GM12878 (cell line): ENCODE measurements at regions not wholly inside any gene's neighbourhood (a gene's known extent, or its start where the extent isn't known, plus 50 kb on each side); places are given as distances from the start of the nearest gene placed in this dataset.

Experiments used
- ATF2 ChIP-seq: IDR thresholded peaks from 2 replicates; pipeline ENCODE4 v1.6.1; 2012; ENCODE audit warnings: low read length, inconsistent platforms
- CTCF ChIP-seq, 3 experiments: IDR thresholded peaks in 2 of 3; conservative IDR thresholded peaks in 1 of 3; 2 replicates each; pipeline ENCODE4 v1.5.1; 2011; ENCODE audit warnings: low read depth in 3 of 3, low read length in 3 of 3, mild to moderate bottlenecking in 3 of 3, control low read depth in 2 of 3, moderate library complexity in 2 of 3, inconsistent platforms in 1 of 3, mixed read lengths in 1 of 3; ENCODE audit not compliant: control insufficient read depth in 2 of 3, insufficient read depth in 1 of 3; ENCODE audit errors: extremely low read depth in 1 of 3
- HDAC6 ChIP-seq: fragments of 200-600 bp; sonication (generic); IDR thresholded peaks from one replicate; pipeline ENCODE4 v1.8.0; 2017; ENCODE audit warnings: antibody characterized with exemption; ENCODE audit not compliant: unreplicated experiment
- MAX ChIP-seq: IDR thresholded peaks from 2 replicates; pipeline ENCODE4 v1.6.1; 2012; ENCODE audit warnings: low read depth, low read length, improper control_type of control experiment
- MEF2B ChIP-seq: fragments of 450-650 bp; IDR thresholded peaks from 2 replicates; pipeline ENCODE4 v1.6.1; 2018; ENCODE audit warnings: mild to moderate bottlenecking, moderate library complexity; ENCODE audit not compliant: partially characterized antibody, poor library complexity, severe bottlenecking
- MLLT1 ChIP-seq: fragments of 450-650 bp; IDR thresholded peaks from 2 replicates; pipeline ENCODE4 v1.6.1; 2016; ENCODE audit warnings: mild to moderate bottlenecking
- PBX3 ChIP-seq: IDR thresholded peaks from 2 replicates; pipeline ENCODE4 v1.6.1; 2011; ENCODE audit warnings: mild to moderate bottlenecking, low read depth, low read length, moderate library complexity; ENCODE audit not compliant: insufficient replicate concordance
- RBBP5 ChIP-seq: fragments of 200-600 bp; sonication (generic); conservative IDR thresholded peaks from 2 replicates; pipeline ENCODE4 v1.6.1; 2016
- SIN3A ChIP-seq: IDR thresholded peaks from 2 replicates; pipeline ENCODE4 v1.6.1; 2012; ENCODE audit warnings: low read depth, low read length, improper control_type of control experiment
- TCF12 ChIP-seq: IDR thresholded peaks from 2 replicates; pipeline ENCODE4 v1.6.1; 2011; ENCODE audit warnings: low read depth, mild to moderate bottlenecking, low read length

- no peak for TF ChIP-seq MLLT1
- no peak for TF ChIP-seq PBX3
- no peak for TF ChIP-seq MEF2B
- no peak for TF ChIP-seq SIN3A
- TF ChIP-seq RBBP5: no peak
- no peak for TF ChIP-seq CTCF (IDR thresholded peaks at IDR 0.05 in 2 of 3, conservative IDR thresholded peaks at IDR 0.05 in 1 of 3; ENCODE audit: control insufficient read depth in 2 of 3, extremely low read depth in 1 of 3, insufficient read depth in 1 of 3, low read depth in 3 of 3, low read length in 3 of 3)
- no peak for TF ChIP-seq HDAC6
- TF ChIP-seq ATF2: no peak
- no peak for TF ChIP-seq MAX
- TF ChIP-seq TCF12: no peak
Measured at GRCh38 chr20:60199866-60200265, 241.6 kb downstream of the CDH26 start (continued).
